DMS114 treated with DMSO at 0.1 percent for 48 hours (cell line): ENCODE measurements at regions not wholly inside any gene's neighbourhood (a gene's known extent, or its start where the extent isn't known, plus 50 kb on each side); places are given as distances from the start of the nearest gene placed in this dataset.
"Not testable (repeated sequence)": the region's sequence is repeated elsewhere in the genome, so short reads cannot be mapped to it uniquely, and the experiment has no call there.

Source experiments
- DNase-seq: peaks from one replicate; lab custom pipeline; 2025; ENCODE audit not compliant: unreplicated experiment; lab: John Stamatoyannopoulos, UW

DNA sequence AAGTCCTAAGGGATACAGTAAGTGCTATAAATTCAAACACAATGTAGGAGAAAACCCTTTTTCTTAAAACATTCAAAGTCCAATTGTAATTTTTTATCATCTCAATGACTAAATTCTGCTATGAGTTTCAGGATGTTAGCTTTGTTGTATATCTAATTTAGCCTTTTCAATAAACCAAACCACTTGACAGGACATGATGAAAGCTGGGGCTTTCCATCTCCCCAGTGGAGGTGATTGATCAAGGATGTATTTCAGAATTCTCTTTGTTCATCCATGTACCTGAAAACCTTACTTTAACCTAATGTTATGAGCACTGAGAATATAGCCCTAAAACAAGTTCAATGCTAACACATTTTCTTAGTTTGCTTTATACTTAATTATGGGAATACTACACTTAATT is 639.0 kb upstream of the ITGA1 start:
- no peak for DNase-seq

DNA sequence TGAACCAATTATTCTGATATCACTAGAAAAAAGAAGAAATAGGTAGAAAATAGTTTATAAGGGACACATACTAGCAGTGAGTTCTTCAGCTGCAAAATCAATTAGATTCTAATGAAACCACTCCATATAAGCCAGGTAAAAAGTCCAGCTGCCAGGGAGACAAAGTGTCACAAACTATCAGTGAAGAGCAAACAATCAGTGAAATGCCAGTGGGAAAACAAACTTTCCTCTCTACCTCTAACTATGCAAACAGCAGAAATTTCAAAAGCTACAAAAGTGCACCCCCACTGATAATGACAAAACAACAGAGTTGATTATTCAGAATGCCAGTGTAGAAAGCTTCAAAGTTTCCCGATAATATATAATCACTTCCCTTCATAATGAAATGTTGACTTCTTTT is 637.2 kb upstream of the ITGA1 start:
- DNase-seq, result no peak

DNA sequence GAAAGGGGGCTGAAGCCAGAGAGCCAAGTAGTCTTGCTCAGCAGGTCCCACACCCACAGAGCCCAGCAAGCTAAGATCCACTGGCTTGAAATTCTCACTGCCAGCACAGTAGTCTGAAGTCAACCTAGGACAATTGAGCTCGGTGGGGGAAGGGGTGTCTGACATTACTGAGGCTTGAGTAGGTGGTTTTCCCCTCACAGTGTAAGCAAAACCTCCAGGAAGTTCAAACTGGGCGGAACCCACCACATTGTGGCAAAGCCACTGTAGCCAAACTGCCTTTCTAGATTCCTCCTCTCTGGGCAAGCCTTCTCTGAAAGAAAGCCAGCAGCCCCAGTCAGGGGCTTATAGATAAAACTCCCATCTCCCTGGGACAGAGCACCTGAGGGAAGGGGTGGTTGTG is 630.9 kb upstream of the ITGA1 start:
- DNase-seq, result not testable (repeated sequence)

DNA sequence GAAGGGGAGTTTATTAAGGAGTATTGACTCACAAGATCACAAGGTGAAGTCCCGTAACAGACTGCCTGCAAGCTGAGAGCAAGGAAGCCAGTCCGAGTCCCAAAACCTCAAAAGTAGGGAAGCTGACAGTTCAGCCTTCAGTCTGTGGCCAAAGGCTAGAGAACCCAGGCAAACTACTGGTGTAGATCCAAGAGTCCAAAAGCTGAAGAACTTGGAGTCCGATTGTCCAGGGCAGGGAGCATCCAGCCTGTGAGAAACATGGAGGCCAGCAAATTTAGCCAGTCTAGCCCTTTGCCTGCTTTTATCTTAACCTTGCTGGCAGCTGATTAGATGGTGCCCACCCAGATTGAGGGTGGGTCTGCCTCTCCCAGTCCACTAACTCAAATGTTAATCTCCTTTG is 621.9 kb upstream of the ITGA1 start:
- not testable (repeated sequence) for DNase-seq

DNA sequence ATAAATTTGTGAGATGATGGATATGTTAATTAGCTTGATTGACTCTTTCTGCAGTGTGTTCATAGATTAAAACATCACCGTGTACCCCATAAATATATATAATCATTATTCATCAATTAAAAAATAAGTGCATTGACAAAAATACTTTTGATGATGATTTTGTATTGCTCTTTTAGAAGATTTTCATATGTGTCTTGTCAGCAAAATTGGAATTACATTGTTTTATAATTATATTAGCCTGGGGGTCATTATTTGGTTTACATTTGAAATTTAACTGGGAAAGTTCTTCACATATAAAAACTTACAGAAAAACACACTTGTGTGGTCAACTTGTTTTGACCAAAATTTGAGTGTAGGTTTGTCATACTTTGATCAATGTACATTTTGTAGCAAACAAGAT is 614.6 kb upstream of the ITGA1 start:
- no peak for DNase-seq

DNA sequence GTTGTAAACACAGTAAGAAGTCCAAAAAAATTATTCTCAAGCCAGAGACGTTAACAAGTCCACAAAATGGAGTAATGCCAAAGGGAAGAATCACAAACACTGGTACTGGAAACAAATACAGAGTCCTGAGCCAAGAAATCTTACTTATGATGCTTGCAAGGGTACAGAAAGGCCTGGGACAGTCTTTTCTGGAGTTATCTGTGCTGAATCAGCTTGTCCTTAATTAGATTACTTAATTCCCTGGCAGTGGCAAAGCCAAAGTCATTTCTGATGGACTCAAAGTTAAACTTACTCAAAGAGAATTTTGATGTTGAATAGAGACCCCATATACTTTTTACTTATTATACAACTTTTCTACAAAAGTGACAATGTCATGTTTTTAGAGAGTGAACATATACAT is 610.5 kb upstream of the ITGA1 start:
- DNase-seq, result no peak

DNA sequence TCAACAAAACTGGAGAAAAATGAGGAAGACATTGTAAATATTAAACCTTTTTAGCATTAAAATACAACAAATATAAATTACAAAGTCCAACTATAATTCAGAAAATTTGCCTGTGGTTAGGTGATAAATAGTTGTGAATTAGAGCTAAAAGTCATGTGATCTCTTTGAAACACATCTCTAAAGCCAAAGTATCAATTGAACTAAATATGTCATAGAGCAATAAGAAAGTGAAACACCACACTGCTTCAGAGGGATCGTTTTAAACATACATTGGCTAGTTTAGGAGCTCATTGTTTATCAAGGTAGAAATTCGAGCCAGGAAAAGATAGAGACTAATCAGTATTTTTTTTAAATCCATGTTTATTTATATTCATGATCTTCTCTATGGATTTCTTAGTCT is 606.3 kb upstream of the ITGA1 start:
- no peak for DNase-seq

DNA sequence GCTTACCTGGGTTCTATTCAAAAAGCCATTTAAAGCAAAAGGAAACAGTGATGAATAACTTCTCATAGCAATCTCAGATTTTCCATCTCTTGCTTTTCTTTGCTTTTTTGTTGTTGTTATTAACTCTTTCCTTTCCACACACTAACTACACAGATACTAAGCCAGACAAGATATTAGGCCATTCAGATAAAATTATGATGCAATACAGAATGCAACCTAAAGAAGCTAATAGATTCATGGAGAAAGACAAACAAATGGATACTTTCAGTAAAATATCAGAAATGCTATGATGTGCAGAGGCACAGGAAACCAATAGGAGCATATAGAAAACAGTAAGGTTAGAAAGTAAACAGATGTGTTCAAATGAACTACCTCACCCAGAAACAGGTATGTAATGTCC is 597.0 kb upstream of the ITGA1 start:
- no peak for DNase-seq

DNA sequence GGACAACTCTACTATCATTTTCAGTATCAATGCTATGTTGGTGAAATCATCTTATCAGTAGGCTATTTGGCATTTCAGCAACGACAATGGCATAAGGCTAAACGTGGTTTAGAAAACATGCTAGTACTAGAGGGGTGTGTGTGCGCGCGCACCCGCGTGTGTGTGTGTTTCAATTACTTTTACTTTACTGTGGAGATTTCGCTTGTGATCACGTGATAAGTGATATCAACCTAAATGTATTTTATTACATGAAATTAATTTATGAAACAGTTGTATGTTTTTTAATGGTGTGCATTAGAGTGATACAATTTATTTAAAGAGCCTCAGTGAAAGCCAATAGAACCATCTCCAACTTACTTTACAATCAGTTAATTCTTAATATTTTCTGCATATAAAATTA is 587.9 kb upstream of the ITGA1 start:
- DNase-seq, result no peak

DNA sequence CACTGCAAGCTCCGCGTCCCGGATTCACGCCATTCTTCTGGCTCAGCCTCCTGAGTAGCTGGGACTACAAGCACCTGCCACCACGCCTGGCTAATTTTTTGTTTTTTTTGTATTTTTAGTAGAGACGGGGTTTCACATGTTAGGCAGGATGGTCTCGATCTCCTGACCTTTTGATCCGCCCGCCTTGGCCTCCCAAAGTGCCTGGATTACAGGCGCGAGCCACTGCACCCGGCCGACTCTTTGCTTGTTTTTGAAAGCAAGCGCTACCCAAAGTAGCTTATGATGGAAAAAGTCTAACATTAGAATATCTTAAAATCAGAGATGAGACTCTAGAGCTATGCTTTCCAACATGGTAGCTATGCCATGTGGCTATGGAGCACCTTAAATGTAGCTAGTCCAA is 585.5 kb upstream of the ITGA1 start:
- no peak for DNase-seq

DNA sequence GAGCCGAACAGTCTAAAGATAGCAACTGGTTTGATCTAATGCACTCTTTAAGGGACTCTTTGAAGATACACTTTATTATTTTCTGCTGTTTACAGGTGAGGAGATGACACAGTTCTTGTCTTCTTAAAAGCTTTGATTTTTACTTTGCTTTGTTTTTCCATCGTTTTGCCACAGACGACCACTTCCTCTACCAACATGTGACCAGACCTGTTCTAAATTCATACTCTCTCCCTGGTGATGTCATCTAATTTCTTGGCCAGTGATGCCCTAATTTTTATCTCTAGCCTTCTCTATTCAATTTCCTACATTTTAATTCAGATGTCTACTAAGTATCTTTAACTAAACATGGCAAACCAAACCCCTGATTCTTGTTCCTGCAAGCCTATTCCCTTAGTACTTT is 583.4 kb upstream of the ITGA1 start:
- DNase-seq, result no peak
